ENCODE measurements at regions not wholly inside any gene's neighbourhood (a gene's known extent, or its start where the extent isn't known, plus 50 kb on each side); places are given as distances from the start of the nearest gene placed in this dataset.
"Not testable (repeated sequence)": the region's sequence is repeated elsewhere in the genome, so short reads cannot be mapped to it uniquely, and the experiment has no call there.

DNA sequence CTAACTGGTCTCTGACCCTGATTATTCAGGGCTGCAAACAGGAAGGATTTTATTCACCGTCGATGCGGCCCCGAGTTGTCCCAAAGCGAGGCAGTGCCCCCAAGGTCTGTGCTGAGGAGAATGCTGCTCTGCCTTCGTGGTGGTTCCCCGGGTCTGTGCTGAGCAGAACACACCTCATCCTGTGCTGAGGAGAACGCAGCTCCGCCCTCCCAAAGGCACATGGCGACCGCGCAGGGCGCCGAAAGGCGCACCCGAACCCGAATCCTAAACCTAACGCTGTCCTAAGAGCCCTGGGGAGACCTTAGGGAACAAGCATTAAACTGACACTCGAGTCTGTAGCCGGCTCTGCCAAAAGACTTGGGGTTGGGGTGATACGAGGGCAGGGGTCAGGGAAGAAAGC is 3013.5 kb upstream of the TEKT4 start:
- in situ Hi-C loops (cut with MboI; ENCODE audit: low sequenced_read_pairs): not testable (repeated sequence)

DNA sequence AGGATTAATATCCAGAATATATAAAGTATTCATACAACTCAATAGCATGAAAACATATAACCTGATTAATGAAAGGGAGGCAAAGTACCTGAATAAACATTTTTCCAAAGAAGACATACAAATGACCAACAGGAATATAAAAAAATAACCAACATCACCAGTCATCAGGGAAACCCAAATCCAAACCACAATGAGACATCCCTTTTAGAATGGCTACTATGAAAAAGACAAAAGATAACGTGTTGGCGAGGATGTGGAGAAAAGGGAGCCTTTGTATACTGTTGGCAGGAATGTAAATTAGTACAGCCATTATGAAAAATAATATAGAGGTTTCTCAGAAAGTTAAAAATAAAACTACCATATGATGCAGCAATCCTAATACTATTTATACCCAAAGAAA is 2999.5 kb upstream of the TEKT4 start:
- H3K4ac ChIP-seq (ENCODE audit: low read depth, low read length); H3K56ac ChIP-seq (ENCODE audit: extremely low read depth, insufficient read depth, low read length); H3K18ac ChIP-seq (ENCODE audit: low read depth, low read length); H3K23ac ChIP-seq (ENCODE audit: low read depth, low read length); H2AFZ ChIP-seq (replicated peaks; ENCODE audit: low read length, poor library complexity); H4K20me1 ChIP-seq (ENCODE audit: insufficient read depth, low read length); ATAC-seq (ENCODE audit: low read depth); H2AK9ac ChIP-seq (replicated peaks; ENCODE audit: low read depth, low read length, poor library complexity); H4K8ac ChIP-seq (ENCODE audit: low read depth in 2 of 2, low read length in 2 of 2); in situ Hi-C loops (cut with MboI; ENCODE audit: low sequenced_read_pairs); H2AK5ac ChIP-seq (ENCODE audit: low read depth, low read length); H2BK120ac ChIP-seq (ENCODE audit: low read depth, low read length); H2BK5ac ChIP-seq (ENCODE audit: low read depth, low read length, poor library complexity, severe bottlenecking); H3K36me3 ChIP-seq (ENCODE audit: control insufficient read depth, insufficient read depth, low read length); CTCF ChIA-PET; H2BK15ac ChIP-seq (ENCODE audit: low read depth, low read length); H3K4me2 ChIP-seq (ENCODE audit: low read depth, low read length); H3K14ac ChIP-seq (replicated peaks; ENCODE audit: low read depth, low read length); H3K9me3 ChIP-seq (ENCODE audit: control insufficient read depth, insufficient read depth, low read length); H4K91ac ChIP-seq (ENCODE audit: insufficient read depth, low read depth, low read length); H3K79me1 ChIP-seq (ENCODE audit: low read depth in 1 of 2, low read length in 2 of 2); dilution Hi-C loops (cut with HindIII; ENCODE audit: low sequenced_read_pairs, unreplicated experiment); H3K4me1 ChIP-seq (ENCODE audit: control insufficient read depth, insufficient read depth, low read length); H3K4me3 ChIP-seq (ENCODE audit: insufficient read depth, low read depth, low read length); DNase-seq; H3K27me3 ChIP-seq (ENCODE audit: control insufficient read depth, insufficient read depth, low read length); H4K5ac ChIP-seq (ENCODE audit: low read depth, low read length); H3K9ac ChIP-seq (ENCODE audit: low read depth, low read length); BruUV-seq (replicated peaks); H3K9me1 ChIP-seq (ENCODE audit: insufficient read depth, low read length); H2BK20ac ChIP-seq (ENCODE audit: low read depth, low read length); intact Hi-C loops (cut with micrococcal nuclease); H3K27ac ChIP-seq (ENCODE audit: insufficient read depth, low read length); POLR2A ChIA-PET (ENCODE audit: unreplicated experiment): not testable (repeated sequence)
- WGBS, 2 experiments (ENCODE audit: extremely low coverage in 2 of 2, insufficient read length in 1 of 2): no CpG with 5 or more reads among the region's 2 CpGs

More for the DNA sequence above, 3013.5 kb upstream of the TEKT4 start:
- CTCF ChIA-PET; POLR2A ChIA-PET (ENCODE audit: unreplicated experiment); dilution Hi-C loops (cut with HindIII; ENCODE audit: low sequenced_read_pairs, unreplicated experiment); H3K18ac ChIP-seq (ENCODE audit: low read depth, low read length); H3K23ac ChIP-seq (ENCODE audit: low read depth, low read length); H3K27me3 ChIP-seq (ENCODE audit: control insufficient read depth, insufficient read depth, low read length); H2AK9ac ChIP-seq (replicated peaks; ENCODE audit: low read depth, low read length, poor library complexity); H2AK5ac ChIP-seq (ENCODE audit: low read depth, low read length); H3K4ac ChIP-seq (ENCODE audit: low read depth, low read length); H4K8ac ChIP-seq (ENCODE audit: low read depth in 2 of 2, low read length in 2 of 2); DNase-seq; H3K36me3 ChIP-seq (ENCODE audit: control insufficient read depth, insufficient read depth, low read length); H2BK120ac ChIP-seq (ENCODE audit: low read depth, low read length); H2AFZ ChIP-seq (replicated peaks; ENCODE audit: low read length, poor library complexity); H3K14ac ChIP-seq (replicated peaks; ENCODE audit: low read depth, low read length); H3K9me1 ChIP-seq (ENCODE audit: insufficient read depth, low read length); H2BK15ac ChIP-seq (ENCODE audit: low read depth, low read length); H2BK20ac ChIP-seq (ENCODE audit: low read depth, low read length); BruUV-seq (replicated peaks); H3K4me1 ChIP-seq (ENCODE audit: control insufficient read depth, insufficient read depth, low read length); H2BK5ac ChIP-seq (ENCODE audit: low read depth, low read length, poor library complexity, severe bottlenecking); H3K4me2 ChIP-seq (ENCODE audit: low read depth, low read length); H3K56ac ChIP-seq (ENCODE audit: extremely low read depth, insufficient read depth, low read length); H3K4me3 ChIP-seq (ENCODE audit: insufficient read depth, low read depth, low read length); H4K5ac ChIP-seq (ENCODE audit: low read depth, low read length); H4K20me1 ChIP-seq (ENCODE audit: insufficient read depth, low read length); H3K9ac ChIP-seq (ENCODE audit: low read depth, low read length); H3K9me3 ChIP-seq (ENCODE audit: control insufficient read depth, insufficient read depth, low read length); H3K79me1 ChIP-seq (ENCODE audit: low read depth in 1 of 2, low read length in 2 of 2); H3K27ac ChIP-seq (ENCODE audit: insufficient read depth, low read length); H4K91ac ChIP-seq (ENCODE audit: insufficient read depth, low read depth, low read length); ATAC-seq (ENCODE audit: low read depth); intact Hi-C loops (cut with micrococcal nuclease): not testable (repeated sequence)
- 70% methylated on average over 3 of the region's 21 CpGs; no CpG with 5 or more reads in 1 of the 2 experiments for WGBS, 2 experiments (ENCODE audit: extremely low coverage in 2 of 2, insufficient read length in 1 of 2)

Measured in IMR-90 (cell line).